ENCODE measurements at regions not wholly inside any gene's neighbourhood (a gene's known extent, or its start where the extent isn't known, plus 50 kb on each side); places are given as distances from the start of the nearest gene placed in this dataset.

DNA sequence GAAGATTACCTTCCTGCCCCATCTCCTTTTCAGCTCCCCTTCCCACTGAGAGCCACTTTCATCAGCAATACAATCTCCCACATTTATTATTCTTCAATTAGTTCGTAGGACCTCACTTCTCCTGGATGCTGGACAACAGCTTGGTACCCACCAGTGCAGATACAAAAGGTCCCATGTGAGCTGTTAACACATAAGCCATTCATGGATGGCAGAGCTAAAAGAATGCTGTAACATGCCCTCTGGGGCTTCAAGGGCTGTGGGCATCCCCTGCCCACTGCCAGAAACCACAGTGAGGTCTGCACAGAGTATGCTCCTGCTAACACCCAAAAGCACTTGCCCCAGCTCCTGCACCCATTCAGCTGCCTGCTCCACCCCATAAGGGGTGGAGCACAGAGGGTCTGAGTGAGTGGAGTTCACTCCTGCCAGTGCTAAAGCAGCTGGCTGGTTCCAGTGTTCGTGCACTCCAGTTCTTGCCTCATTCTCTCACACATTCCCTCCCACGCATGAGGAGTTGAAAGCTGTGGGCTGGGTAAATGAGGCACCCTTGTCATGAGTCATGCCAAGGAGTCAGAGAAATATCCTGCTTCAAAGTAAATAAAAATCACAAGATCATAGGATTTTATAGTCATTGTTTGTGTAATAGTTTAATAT, 305.9 kb upstream of the TMEFF2 start:
- no peaks in the 10 kb centered on the region for H3K79me2 ChIP-seq (ENCODE audit: insufficient read depth, low read length)
- H3K27me3 ChIP-seq (ENCODE audit: control insufficient read depth in 2 of 2, insufficient read depth in 2 of 2, low read length in 2 of 2) = no peaks in the 10 kb centered on the region
- peaks cover 0 to 7% (median 0%) of the 10 kb centered on the region in 7 donors for H3K9me3 Mint-ChIP-seq
- 100% methylated on average over 1 of the region's 3 CpGs for WGBS (ENCODE audit: insufficient coverage)
- no peaks in the 10 kb centered on the region for H3K4me1 Mint-ChIP-seq
- no peaks in the 10 kb centered on the region for H3K4me1 ChIP-seq (ENCODE audit: control insufficient read depth in 1 of 2, insufficient read depth in 2 of 2, low read length in 2 of 2)
- H3K4me2 ChIP-seq (replicated peaks; ENCODE audit: extremely low read depth, low read length, poor library complexity, severe bottlenecking) = no peak overlapping the region
- no peak for DNase-seq
- no peaks in the 10 kb centered on the region for H3K36me3 Mint-ChIP-seq
- no peak overlapping the region for H3K4me3 Mint-ChIP-seq
- peaks cover 0 to 4% of the 10 kb centered on the region in 2 donors for H3K9me3 ChIP-seq (replicated peaks in 1 of 2; ENCODE audit: control insufficient read depth in 1 of 2, insufficient read depth in 1 of 2, low read length in 2 of 2)
- no peak overlapping the region for H3K4me3 ChIP-seq (replicated peaks in 1 of 3; ENCODE audit: low read depth in 2 of 3, low read length in 3 of 3)
- peaks cover 0 to 2% (median 0%) of the 10 kb centered on the region in 3 donors for H3K27me3 Mint-ChIP-seq (ENCODE audit: low read depth in 3 of 3)
- intact Hi-C loops (cut with micrococcal nuclease) = no loop called here
- H3K9ac ChIP-seq (ENCODE audit: insufficient read depth, low read length, poor library complexity, severe bottlenecking) = no peak overlapping the region
- no peak overlapping the region for H2AFZ ChIP-seq (ENCODE audit: insufficient read depth, low read depth, low read length, poor library complexity, severe bottlenecking)
- no peak for TF ChIP-seq CTCF (IDR thresholded peaks at IDR 0.05)
- H3K36me3 ChIP-seq (replicated peaks in 1 of 2; ENCODE audit: control insufficient read depth in 1 of 2, insufficient read depth in 2 of 2, low read length in 2 of 2) = no peaks in the 10 kb centered on the region
- no peak overlapping the region for H3K27ac ChIP-seq (ENCODE audit: low read depth in 1 of 2, low read length in 2 of 2)
- no peaks in the 10 kb centered on the region for H4K20me1 ChIP-seq (ENCODE audit: insufficient read depth, low read length)
- H3K27ac Mint-ChIP-seq = no peak overlapping the region

GRCh38 chr2:192499476-192499875, 304.7 kb upstream of the TMEFF2 start:
- no peaks in the 10 kb centered on the region for H3K4me1 Mint-ChIP-seq
- peaks cover 0 to 2% (median 0%) of the 10 kb centered on the region in 3 donors for H3K27me3 Mint-ChIP-seq (ENCODE audit: low read depth in 3 of 3)
- H3K36me3 Mint-ChIP-seq = no peaks in the 10 kb centered on the region
- intact Hi-C loops (cut with micrococcal nuclease) = no loop called here
- Histone ChIP-seq H3K4me3 (replicated peaks in 1 of 3; ENCODE audit: low read depth in 2 of 3, low read length in 3 of 3) (no peak overlapping the region), H3K36me3 (replicated peaks in 1 of 2; ENCODE audit: control insufficient read depth in 1 of 2, insufficient read depth in 2 of 2, low read length in 2 of 2) (no peaks in the 10 kb centered on the region), H4K20me1 (ENCODE audit: insufficient read depth, low read length) (no peaks in the 10 kb centered on the region), H3K9me3 (replicated peaks in 1 of 2; ENCODE audit: control insufficient read depth in 1 of 2, insufficient read depth in 1 of 2, low read length in 2 of 2) (peaks cover 0 to 4% of the 10 kb centered on the region in 2 donors), H3K27me3 (ENCODE audit: control insufficient read depth in 2 of 2, insufficient read depth in 2 of 2, low read length in 2 of 2) (no peaks in the 10 kb centered on the region), H2AFZ (ENCODE audit: insufficient read depth, low read depth, low read length, poor library complexity, severe bottlenecking) (no peak overlapping the region), H3K4me2 (replicated peaks; ENCODE audit: extremely low read depth, low read length, poor library complexity, severe bottlenecking) (no peak overlapping the region), H3K9ac (ENCODE audit: insufficient read depth, low read length, poor library complexity, severe bottlenecking) (no peak overlapping the region), H3K4me1 (ENCODE audit: control insufficient read depth in 1 of 2, insufficient read depth in 2 of 2, low read length in 2 of 2) (no peaks in the 10 kb centered on the region), H3K79me2 (ENCODE audit: insufficient read depth, low read length) (no peaks in the 10 kb centered on the region), H3K27ac (ENCODE audit: low read depth in 1 of 2, low read length in 2 of 2) (no peak overlapping the region)
- no peak for DNase-seq
- H3K27ac Mint-ChIP-seq = no peak overlapping the region
- no peak for TF ChIP-seq CTCF (IDR thresholded peaks at IDR 0.05)
- H3K4me3 Mint-ChIP-seq = no peak overlapping the region
- peaks cover 0 to 5% (median 0%) of the 10 kb centered on the region in 7 donors for H3K9me3 Mint-ChIP-seq

Measured in CD14-positive monocyte (primary cell).